Activated T-cell treated with anti-CD3 and anti-CD28 coated beads, Interleukin-2, amount 50 U/mL, for 72 hours (primary cell): ENCODE measurements at regions not wholly inside any gene's neighbourhood (a gene's known extent, or its start where the extent isn't known, plus 50 kb on each side); places are given as distances from the start of the nearest gene placed in this dataset.
A peak's percentile ranks its signal among the peaks of the same experiment; 100 is the strongest.

ENCODE experiments used
- ATAC-seq, 2 donors: fragments of 150-1000 bp; cut with Tn5 transposase; replicated peaks in 1 of 2; 2 replicates each; pipeline ENCODE4 v1.10.0; 2021; ENCODE audit warnings: moderate library complexity in 2 of 2, mild to moderate bottlenecking in 1 of 2
- DNase-seq, 2 donors: peaks; one replicate each; pipeline ENCODE4 v3.0.0; 2021 to 2022; ENCODE audit warnings: mixed read lengths in 1 of 2
- H3K27ac Mint-ChIP-seq: one replicate; pipeline ENCODE4 v1.8.0; 2022; ENCODE audit warnings: mild to moderate bottlenecking, moderate library complexity, mixed read lengths
- H3K27me3 Mint-ChIP-seq: one replicate; pipeline ENCODE4 v1.8.0; 2022; ENCODE audit warnings: low read depth, mixed read lengths
- H3K36me3 Mint-ChIP-seq, 2 donors: one replicate each; pipeline ENCODE4 v1.8.0; 2022; ENCODE audit warnings: mixed read lengths in 2 of 2, mild to moderate bottlenecking in 1 of 2; ENCODE audit not compliant: insufficient read depth in 2 of 2
- H3K4me1 Mint-ChIP-seq: one replicate; pipeline ENCODE4 v1.8.0; 2022; ENCODE audit warnings: low read depth, mixed read lengths
- H3K4me3 Mint-ChIP-seq, 2 donors: one replicate each; pipeline ENCODE4 v1.8.0; 2022; ENCODE audit warnings: mild to moderate bottlenecking in 2 of 2, mixed read lengths in 2 of 2, moderate library complexity in 2 of 2
- H3K9me3 Mint-ChIP-seq, 2 donors: one replicate each; pipeline ENCODE4 v1.8.0; 2022; ENCODE audit warnings: mixed read lengths in 2 of 2

- no peak overlapping the region for H3K27ac Mint-ChIP-seq
- no peaks in the 10 kb centered on the region for H3K36me3 Mint-ChIP-seq
- DNase-seq (no peak), ATAC-seq (no peak)
- H3K4me1 Mint-ChIP-seq = peaks cover 5% of the 10 kb centered on the region
- no peak overlapping the region for H3K4me3 Mint-ChIP-seq
- H3K9me3 Mint-ChIP-seq = no peaks in the 10 kb centered on the region
- H3K27me3 Mint-ChIP-seq = peaks cover 14% of the 10 kb centered on the region
These were observed 147.3 kb upstream of the HMHB1 start for GRCh38 chr5:143664623-143665022.

GRCh38 chr5:143663872-143664271 is 148.1 kb upstream of the HMHB1 start:
- H3K36me3 Mint-ChIP-seq = no peaks in the 10 kb centered on the region
- peaks cover 14% of the 10 kb centered on the region for H3K27me3 Mint-ChIP-seq
- H3K4me3 Mint-ChIP-seq = no peak overlapping the region
- no peak overlapping the region for H3K27ac Mint-ChIP-seq
- peaks cover 9% of the 10 kb centered on the region for H3K4me1 Mint-ChIP-seq
- ATAC-seq = no peak
- no peak for DNase-seq
- H3K9me3 Mint-ChIP-seq = no peaks in the 10 kb centered on the region

GRCh38 chr5:143662020-143662419 is 149.9 kb upstream of the HMHB1 start:
- peaks cover 9% of the 10 kb centered on the region for H3K4me1 Mint-ChIP-seq
- no peak overlapping the region for H3K4me3 Mint-ChIP-seq
- peaks cover 14% of the 10 kb centered on the region for H3K27me3 Mint-ChIP-seq
- H3K27ac Mint-ChIP-seq = no peak overlapping the region
- ATAC-seq = no peak
- no peak for DNase-seq
- H3K36me3 Mint-ChIP-seq = no peaks in the 10 kb centered on the region
- no peaks in the 10 kb centered on the region for H3K9me3 Mint-ChIP-seq

GRCh38 chr5:143660625-143661024 is 151.3 kb upstream of the HMHB1 start:
- Mint-ChIP-seq H3K27me3 (peaks cover 14% of the 10 kb centered on the region), H3K27ac (no peak overlapping the region), H3K36me3 (no peaks in the 10 kb centered on the region), H3K9me3 (no peaks in the 10 kb centered on the region), H3K4me3 (no peak overlapping the region), H3K4me1 (peaks cover 9% of the 10 kb centered on the region)
- no peak for DNase-seq
- ATAC-seq = no peak

- no peaks in the 10 kb centered on the region for H3K36me3 Mint-ChIP-seq
- H3K27me3 Mint-ChIP-seq = peaks cover 14% of the 10 kb centered on the region
- H3K4me3 Mint-ChIP-seq = no peak overlapping the region
- DNase-seq = no peak
- H3K4me1 Mint-ChIP-seq = peaks cover 9% of the 10 kb centered on the region
- no peaks in the 10 kb centered on the region for H3K9me3 Mint-ChIP-seq
- no peak overlapping the region for H3K27ac Mint-ChIP-seq
- ATAC-seq = no peak
These were observed 152.2 kb upstream of the HMHB1 start for GRCh38 chr5:143659599-143660238.

- Mint-ChIP-seq H3K27ac (no peak overlapping the region), H3K4me3 (no peak overlapping the region), H3K9me3 (no peaks in the 10 kb centered on the region), H3K27me3 (peaks cover 9% of the 10 kb centered on the region), H3K36me3 (no peaks in the 10 kb centered on the region), H3K4me1 (peaks cover 12% of the 10 kb centered on the region)
- DNase-seq = no peak
- ATAC-seq = no peak
These were observed 153.0 kb upstream of the HMHB1 start for GRCh38 chr5:143658956-143659355.

- no peak for DNase-seq
- Mint-ChIP-seq H3K9me3 (no peaks in the 10 kb centered on the region), H3K27ac (no peak overlapping the region), H3K36me3 (no peaks in the 10 kb centered on the region), H3K4me1 (peaks cover 24% of the 10 kb centered on the region), H3K27me3 (peaks cover 6% of the 10 kb centered on the region), H3K4me3 (no peak overlapping the region)
- ATAC-seq = no peak
These were observed 154.2 kb upstream of the HMHB1 start for GRCh38 chr5:143657647-143658285.

- H3K27ac Mint-ChIP-seq = peak overlapping the region; percentile 14
- ATAC-seq = peak; percentile 49 to 58
- H3K27me3 Mint-ChIP-seq = peaks cover 10% of the 10 kb centered on the region
- no peaks in the 10 kb centered on the region for H3K36me3 Mint-ChIP-seq
- peaks cover 27% of the 10 kb centered on the region for H3K4me1 Mint-ChIP-seq
- no peaks in the 10 kb centered on the region for H3K9me3 Mint-ChIP-seq
- peak overlapping the region; percentile 26 to 53 for H3K4me3 Mint-ChIP-seq
- no peak for DNase-seq
These were observed 158.1 kb upstream of the HMHB1 start for GRCh38 chr5:143653766-143654282.

GRCh38 chr5:143653256-143653655 is 158.7 kb upstream of the HMHB1 start:
- Mint-ChIP-seq H3K9me3 (no peaks in the 10 kb centered on the region), H3K4me1 (peaks cover 31% of the 10 kb centered on the region), H3K27me3 (peaks cover 14% of the 10 kb centered on the region), H3K4me3 (peak overlapping the region; percentile 26 to 53), H3K27ac (peak overlapping the region; percentile 14), H3K36me3 (no peaks in the 10 kb centered on the region)
- DNase-seq (peak; percentile 19 to 42), ATAC-seq (peak; percentile 80 to 82)

- Mint-ChIP-seq H3K27ac (peak overlapping the region; percentile 82), H3K4me1 (peaks cover 31% of the 10 kb centered on the region), H3K27me3 (peaks cover 14% of the 10 kb centered on the region), H3K4me3 (peak overlapping the region in 1 of 2 donors; percentile 43), H3K36me3 (no peaks in the 10 kb centered on the region), H3K9me3 (no peaks in the 10 kb centered on the region)
- ATAC-seq (peak; percentile 69 to 71), DNase-seq (peak; percentile 63 to 69)
These were observed 159.8 kb upstream of the HMHB1 start for GRCh38 chr5:143652108-143652700.

GRCh38 chr5:143649937-143650621 is 161.9 kb upstream of the HMHB1 start:
- ATAC-seq = no peak
- Mint-ChIP-seq H3K4me3 (no peak overlapping the region), H3K4me1 (peaks cover 31% of the 10 kb centered on the region), H3K27me3 (peaks cover 14% of the 10 kb centered on the region), H3K9me3 (no peaks in the 10 kb centered on the region), H3K36me3 (no peaks in the 10 kb centered on the region), H3K27ac (no peak overlapping the region)
- no peak for DNase-seq

GRCh38 chr5:143648696-143649095 is 163.3 kb upstream of the HMHB1 start:
- Mint-ChIP-seq H3K9me3 (no peaks in the 10 kb centered on the region), H3K27ac (no peak overlapping the region), H3K4me1 (peaks cover 25% of the 10 kb centered on the region), H3K27me3 (peaks cover 14% of the 10 kb centered on the region), H3K36me3 (no peaks in the 10 kb centered on the region), H3K4me3 (no peak overlapping the region)
- ATAC-seq = no peak
- no peak for DNase-seq

GRCh38 chr5:143646961-143647360 is 165.0 kb upstream of the HMHB1 start:
- H3K27ac Mint-ChIP-seq = no peak overlapping the region
- H3K9me3 Mint-ChIP-seq = no peaks in the 10 kb centered on the region
- H3K4me3 Mint-ChIP-seq = no peak overlapping the region
- no peaks in the 10 kb centered on the region for H3K36me3 Mint-ChIP-seq
- H3K27me3 Mint-ChIP-seq = peaks cover 14% of the 10 kb centered on the region
- ATAC-seq = no peak
- H3K4me1 Mint-ChIP-seq = peaks cover 8% of the 10 kb centered on the region
- no peak for DNase-seq
